Smooth muscle cell (in vitro differentiated cells): ENCODE measurements at regions not wholly inside any gene's neighbourhood (a gene's known extent, or its start where the extent isn't known, plus 50 kb on each side); places are given as distances from the start of the nearest gene placed in this dataset.

Source experiments
- DNase-seq: peaks from one replicate; lab custom pipeline; 2025; ENCODE audit not compliant: unreplicated experiment; lab: John Stamatoyannopoulos, UW
- H2AFZ ChIP-seq: fragments of 200-600 bp; sonication (generic); 2 replicates; pipeline ENCODE4 v1.6.0; 2016; ENCODE audit warnings: antibody characterized with exemption, low read depth, mild to moderate bottlenecking
- H3F3A ChIP-seq: fragments of 200-600 bp; sonication (generic); 2 replicates; pipeline ENCODE4 v1.6.0; 2017; ENCODE audit warnings: antibody characterized with exemption, low read depth
- H3K27ac ChIP-seq: fragments of 200-600 bp; sonication (generic); 2 replicates; pipeline ENCODE4 v1.5.1; 2016; ENCODE audit warnings: low read depth, mild to moderate bottlenecking
- H3K27me3 ChIP-seq: fragments of 200-600 bp; sonication (generic); 2 replicates; pipeline ENCODE4 v1.6.1; 2016; ENCODE audit warnings: low read depth, mild to moderate bottlenecking
- H3K36me3 ChIP-seq: fragments of 200-600 bp; sonication (generic); 2 replicates; pipeline ENCODE4 v1.5.1; 2016; ENCODE audit warnings: low read depth
- H3K4me1 ChIP-seq: fragments of 200-600 bp; sonication (generic); 2 replicates; pipeline ENCODE4 v1.5.1; 2016; ENCODE audit warnings: low read depth
- H3K4me2 ChIP-seq: fragments of 200-600 bp; sonication (generic); 2 replicates; pipeline ENCODE4 v1.6.0; 2016; ENCODE audit warnings: mild to moderate bottlenecking
- H3K4me3 ChIP-seq: fragments of 200-600 bp; sonication (generic); 2 replicates; pipeline ENCODE4 v1.5.1; 2016; ENCODE audit warnings: mild to moderate bottlenecking
- H3K79me2 ChIP-seq: fragments of 200-600 bp; sonication (generic); 2 replicates; pipeline ENCODE4 v1.6.0; 2016; ENCODE audit warnings: low read depth, mild to moderate bottlenecking
- H3K9ac ChIP-seq: fragments of 200-600 bp; sonication (generic); 2 replicates; pipeline ENCODE4 v1.6.0; 2016; ENCODE audit warnings: low read depth
- H3K9me3 ChIP-seq: fragments of 200-600 bp; sonication (generic); replicated peaks from 2 replicates; pipeline ENCODE4 v1.5.1; 2016; ENCODE audit warnings: low read depth
- H4K20me1 ChIP-seq: fragments of 200-600 bp; sonication (generic); 2 replicates; pipeline ENCODE4 v1.6.0; 2016; ENCODE audit warnings: low read depth
- CTCF ChIP-seq: fragments of 200-600 bp; sonication (generic); IDR thresholded peaks from 2 replicates; pipeline ENCODE4 v1.5.1; 2017; ENCODE audit warnings: borderline replicate concordance, mild to moderate bottlenecking, antibody characterized with exemption; ENCODE audit not compliant: insufficient read depth, poor library complexity, severe bottlenecking
- WGBS: methylation state at CpG from one replicate; pipeline ENCODE4 v1.1.7; 2016; ENCODE audit warnings: low lambda C conversion rate; 5-methylcytosine and 5-hydroxymethylcytosine counted together

GRCh38 chr1:101632548-101633272, 364.0 kb downstream of the OLFM3 start:
- Histone ChIP-seq H3K36me3 (no peaks in the 10 kb centered on the region), H3F3A (no peaks in the 10 kb centered on the region), H4K20me1 (no peaks in the 10 kb centered on the region), H3K9me3 (no peaks in the 10 kb centered on the region), H2AFZ (no peak overlapping the region), H3K4me1 (no peaks in the 10 kb centered on the region), H3K27me3 (no peaks in the 10 kb centered on the region), H3K9ac (no peak overlapping the region), H3K79me2 (no peaks in the 10 kb centered on the region), H3K4me2 (no peak overlapping the region), H3K27ac (no peak overlapping the region), H3K4me3 (no peak overlapping the region)
- DNase-seq = no peak
- no peak for TF ChIP-seq CTCF
- WGBS = 81% methylated on average over 5 of the region's 5 CpGs

- H3K9ac ChIP-seq = no peak overlapping the region
- H2AFZ ChIP-seq = no peak overlapping the region
- H3K27me3 ChIP-seq = no peaks in the 10 kb centered on the region
- H3K9me3 ChIP-seq = no peaks in the 10 kb centered on the region
- WGBS = 70% methylated on average over 2 of the region's 2 CpGs
- no peak overlapping the region for H3K4me3 ChIP-seq
- no peaks in the 10 kb centered on the region for H3K4me1 ChIP-seq
- H3K36me3 ChIP-seq = no peaks in the 10 kb centered on the region
- no peaks in the 10 kb centered on the region for H3F3A ChIP-seq
- no peak for TF ChIP-seq CTCF
- H3K27ac ChIP-seq = no peak overlapping the region
- H3K4me2 ChIP-seq = no peak overlapping the region
- no peaks in the 10 kb centered on the region for H3K79me2 ChIP-seq
- H4K20me1 ChIP-seq = no peaks in the 10 kb centered on the region
- DNase-seq = no peak
Measured at GRCh38 chr1:101645810-101646209, 350.9 kb downstream of the OLFM3 start.

- H3F3A ChIP-seq = no peaks in the 10 kb centered on the region
- no peaks in the 10 kb centered on the region for H3K79me2 ChIP-seq
- H3K9me3 ChIP-seq = no peaks in the 10 kb centered on the region
- DNase-seq = no peak
- H4K20me1 ChIP-seq = no peaks in the 10 kb centered on the region
- 82% methylated on average over 3 of the region's 3 CpGs for WGBS
- no peak overlapping the region for H3K4me2 ChIP-seq
- no peak overlapping the region for H2AFZ ChIP-seq
- H3K4me3 ChIP-seq = no peak overlapping the region
- no peaks in the 10 kb centered on the region for H3K36me3 ChIP-seq
- no peak overlapping the region for H3K27ac ChIP-seq
- H3K27me3 ChIP-seq = no peaks in the 10 kb centered on the region
- no peaks in the 10 kb centered on the region for H3K4me1 ChIP-seq
- TF ChIP-seq CTCF = no peak
- H3K9ac ChIP-seq = no peak overlapping the region
Measured at GRCh38 chr1:101652484-101652883, 344.2 kb downstream of the OLFM3 start.

GRCh38 chr1:101653482-101653946, 343.2 kb downstream of the OLFM3 start:
- Histone ChIP-seq H3F3A (no peaks in the 10 kb centered on the region), H3K27ac (no peak overlapping the region), H3K4me3 (no peak overlapping the region), H3K36me3 (no peaks in the 10 kb centered on the region), H3K9me3 (no peaks in the 10 kb centered on the region), H3K79me2 (no peaks in the 10 kb centered on the region), H3K4me2 (no peak overlapping the region), H2AFZ (no peak overlapping the region), H3K27me3 (no peaks in the 10 kb centered on the region), H3K9ac (no peak overlapping the region), H4K20me1 (no peaks in the 10 kb centered on the region), H3K4me1 (no peaks in the 10 kb centered on the region)
- no peak for DNase-seq
- WGBS = 14% methylated on average over 3 of the region's 3 CpGs
- TF ChIP-seq CTCF = no peak
